Neural progenitor cell (in vitro differentiated cells): ENCODE measurements at regions not wholly inside any gene's neighbourhood (a gene's known extent, or its start where the extent isn't known, plus 50 kb on each side); places are given as distances from the start of the nearest gene placed in this dataset.

ENCODE experiments used
- DNase-seq: peaks from one replicate; pipeline ENCODE4 v3.0.0-alpha.2; 2016; ENCODE audit warnings: low spot score
- H2AFZ ChIP-seq: fragments of 200-600 bp; sonication (generic); replicated peaks from 2 replicates; pipeline ENCODE4 v1.6.1; 2016; ENCODE audit warnings: antibody characterized with exemption
- H3F3A ChIP-seq: fragments of 200-600 bp; sonication (generic); 2 replicates; pipeline ENCODE4 v1.6.1; 2016; ENCODE audit warnings: antibody characterized with exemption, low read depth
- H3K27ac ChIP-seq: fragments of 200-600 bp; sonication (generic); 2 replicates; pipeline ENCODE4 v1.5.1; 2016; ENCODE audit warnings: mild to moderate bottlenecking
- H3K27me3 ChIP-seq: fragments of 200-600 bp; sonication (generic); 2 replicates; pipeline ENCODE4 v1.6.1; 2016; ENCODE audit warnings: mild to moderate bottlenecking, moderate library complexity
- H3K36me3 ChIP-seq: fragments of 200-600 bp; sonication (generic); 2 replicates; pipeline ENCODE4 v1.5.1; 2016
- H3K4me1 ChIP-seq: fragments of 200-600 bp; sonication (generic); 2 replicates; pipeline ENCODE4 v1.6.1; 2016; ENCODE audit warnings: mixed run types
- H3K4me2 ChIP-seq: fragments of 200-600 bp; sonication (generic); 2 replicates; pipeline ENCODE4 v1.6.1; 2016
- H3K4me3 ChIP-seq: fragments of 200-600 bp; sonication (generic); 2 replicates; pipeline ENCODE4 v1.5.1; 2016
- H3K79me2 ChIP-seq: fragments of 200-600 bp; sonication (generic); 2 replicates; pipeline ENCODE4 v1.6.1; 2016; ENCODE audit warnings: low read depth
- H3K9ac ChIP-seq: fragments of 200-600 bp; sonication (generic); 2 replicates; pipeline ENCODE4 v1.6.1; 2016
- H3K9me3 ChIP-seq: fragments of 200-600 bp; sonication (generic); 2 replicates; pipeline ENCODE4 v1.5.1; 2016; ENCODE audit warnings: low read depth
- H4K20me1 ChIP-seq: fragments of 200-600 bp; sonication (generic); 2 replicates; pipeline ENCODE4 v1.6.1; 2016; ENCODE audit warnings: low read depth
- H3K27ac Mint-ChIP-seq: 3 replicates; pipeline ENCODE4 v1.8.0; 2021; ENCODE audit warnings: mixed read lengths
- H3K27me3 Mint-ChIP-seq: 2 replicates; pipeline ENCODE4 v1.8.0; 2022; ENCODE audit warnings: low read depth, mild to moderate bottlenecking, inconsistent platforms, moderate library complexity, mixed read lengths; ENCODE audit not compliant: insufficient read depth
- H3K36me3 Mint-ChIP-seq: 3 replicates; pipeline ENCODE4 v1.8.0; 2021; ENCODE audit warnings: mixed read lengths
- H3K4me1 Mint-ChIP-seq: 3 replicates; pipeline ENCODE4 v1.8.0; 2021; ENCODE audit warnings: mixed read lengths
- H3K4me3 Mint-ChIP-seq: 3 replicates; pipeline ENCODE4 v1.8.0; 2021; ENCODE audit warnings: mild to moderate bottlenecking, moderate library complexity, mixed read lengths
- H3K9me3 Mint-ChIP-seq: 3 replicates; pipeline ENCODE4 v1.8.0; 2020; ENCODE audit warnings: mixed read lengths
- EZH2 ChIP-seq: fragments of 200-600 bp; sonication (generic); IDR thresholded peaks from 2 replicates; pipeline ENCODE4 v1.6.1; 2017; ENCODE audit warnings: antibody characterized with exemption, mild to moderate bottlenecking, moderate library complexity
- EZH2phosphoT487 ChIP-seq: fragments of 200-600 bp; sonication (generic); IDR thresholded peaks from 2 replicates; pipeline ENCODE4 v1.6.1; 2017; ENCODE audit warnings: antibody characterized with exemption
- TF ChIP-seq, protein P1 (sequence below): fragments of 200-600 bp; sonication (generic); IDR thresholded peaks from 2 replicates; pipeline ENCODE4 v1.5.1; 2017; ENCODE audit warnings: antibody characterized with exemption, mild to moderate bottlenecking

- peaks cover 22% of the 10 kb centered on the region for H3K4me1 Mint-ChIP-seq
- Histone ChIP-seq H4K20me1 (no peaks in the 10 kb centered on the region), H3K4me1 (no peaks in the 10 kb centered on the region), H3K9me3 (no peaks in the 10 kb centered on the region), H3F3A (no peaks in the 10 kb centered on the region), H3K27ac (no peak overlapping the region), H3K4me2 (no peak overlapping the region), H2AFZ (no peak overlapping the region), H3K79me2 (no peaks in the 10 kb centered on the region), H3K9ac (no peak overlapping the region), H3K4me3 (no peak overlapping the region), H3K36me3 (no peaks in the 10 kb centered on the region), H3K27me3 (no peaks in the 10 kb centered on the region)
- no peak for DNase-seq
- no peak overlapping the region for H3K27ac Mint-ChIP-seq
- TF ChIP-seq EZH2phosphoT487 (no peak), EZH2 (no peak)
- TF ChIP-seq, protein P1, sequence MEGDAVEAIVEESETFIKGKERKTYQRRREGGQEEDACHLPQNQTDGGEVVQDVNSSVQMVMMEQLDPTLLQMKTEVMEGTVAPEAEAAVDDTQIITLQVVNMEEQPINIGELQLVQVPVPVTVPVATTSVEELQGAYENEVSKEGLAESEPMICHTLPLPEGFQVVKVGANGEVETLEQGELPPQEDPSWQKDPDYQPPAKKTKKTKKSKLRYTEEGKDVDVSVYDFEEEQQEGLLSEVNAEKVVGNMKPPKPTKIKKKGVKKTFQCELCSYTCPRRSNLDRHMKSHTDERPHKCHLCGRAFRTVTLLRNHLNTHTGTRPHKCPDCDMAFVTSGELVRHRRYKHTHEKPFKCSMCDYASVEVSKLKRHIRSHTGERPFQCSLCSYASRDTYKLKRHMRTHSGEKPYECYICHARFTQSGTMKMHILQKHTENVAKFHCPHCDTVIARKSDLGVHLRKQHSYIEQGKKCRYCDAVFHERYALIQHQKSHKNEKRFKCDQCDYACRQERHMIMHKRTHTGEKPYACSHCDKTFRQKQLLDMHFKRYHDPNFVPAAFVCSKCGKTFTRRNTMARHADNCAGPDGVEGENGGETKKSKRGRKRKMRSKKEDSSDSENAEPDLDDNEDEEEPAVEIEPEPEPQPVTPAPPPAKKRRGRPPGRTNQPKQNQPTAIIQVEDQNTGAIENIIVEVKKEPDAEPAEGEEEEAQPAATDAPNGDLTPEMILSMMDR: no peak
- peaks cover 2% of the 10 kb centered on the region for H3K36me3 Mint-ChIP-seq
- H3K4me3 Mint-ChIP-seq: no peak overlapping the region
- H3K27me3 Mint-ChIP-seq: peaks cover 5% of the 10 kb centered on the region
- peaks cover 26% of the 10 kb centered on the region for H3K9me3 Mint-ChIP-seq
These were observed 324.8 kb upstream of the TBL1XR1 start for GRCh38 chr3:177522051-177522450.

GRCh38 chr3:177523067-177523675 lies 325.9 kb upstream of the TBL1XR1 start:
- Histone ChIP-seq H3K4me3 (no peak overlapping the region), H3K9me3 (no peaks in the 10 kb centered on the region), H3K79me2 (no peaks in the 10 kb centered on the region), H3K9ac (no peak overlapping the region), H3K36me3 (no peaks in the 10 kb centered on the region), H4K20me1 (no peaks in the 10 kb centered on the region), H3K4me1 (no peaks in the 10 kb centered on the region), H3F3A (no peaks in the 10 kb centered on the region), H3K4me2 (no peak overlapping the region), H3K27ac (no peak overlapping the region), H2AFZ (no peak overlapping the region), H3K27me3 (no peaks in the 10 kb centered on the region)
- peaks cover 29% of the 10 kb centered on the region for H3K9me3 Mint-ChIP-seq
- peaks cover 2% of the 10 kb centered on the region for H3K36me3 Mint-ChIP-seq
- no peak overlapping the region for H3K27ac Mint-ChIP-seq
- no peak overlapping the region for H3K4me3 Mint-ChIP-seq
- TF ChIP-seq, protein P1: no peak
- TF ChIP-seq EZH2 (no peak), EZH2phosphoT487 (no peak)
- H3K27me3 Mint-ChIP-seq: peaks cover 3% of the 10 kb centered on the region
- no peak for DNase-seq
- H3K4me1 Mint-ChIP-seq: peaks cover 17% of the 10 kb centered on the region

DNA sequence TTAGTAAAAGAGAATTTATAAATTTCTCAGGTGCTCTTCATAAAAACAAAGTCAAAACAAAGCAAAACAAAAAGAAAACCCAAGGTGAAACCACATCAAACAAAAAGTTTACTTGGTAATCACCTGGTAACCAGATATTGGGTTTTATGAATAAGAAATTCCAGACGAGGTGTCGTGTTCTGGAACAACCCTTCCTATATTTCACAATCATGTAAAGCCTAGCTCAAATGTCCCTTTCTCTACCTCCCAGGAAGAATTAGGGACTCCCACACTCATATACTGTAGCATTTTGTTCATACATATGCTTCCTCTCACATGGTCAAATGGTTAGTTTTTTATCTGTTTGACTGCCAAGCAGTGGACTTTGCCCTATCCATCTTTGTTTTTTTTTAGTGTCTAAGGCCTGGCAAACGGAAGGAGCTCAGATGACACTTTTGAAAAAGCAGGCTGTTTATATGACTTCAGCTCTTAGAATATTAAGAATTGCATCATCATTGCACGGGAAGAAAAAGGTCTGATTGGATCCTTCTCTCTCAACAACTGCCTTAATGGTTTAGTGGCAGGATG lies 326.7 kb upstream of the TBL1XR1 start:
- no peak overlapping the region for H3K27ac Mint-ChIP-seq
- Histone ChIP-seq H4K20me1 (no peaks in the 10 kb centered on the region), H3F3A (no peaks in the 10 kb centered on the region), H3K9me3 (no peaks in the 10 kb centered on the region), H3K4me3 (no peak overlapping the region), H3K9ac (no peak overlapping the region), H3K4me1 (no peaks in the 10 kb centered on the region), H3K27me3 (no peaks in the 10 kb centered on the region), H2AFZ (no peak overlapping the region), H3K4me2 (no peak overlapping the region), H3K27ac (no peak overlapping the region), H3K36me3 (no peaks in the 10 kb centered on the region), H3K79me2 (no peaks in the 10 kb centered on the region)
- TF ChIP-seq EZH2phosphoT487 (no peak), EZH2 (no peak)
- TF ChIP-seq, protein P1: no peak
- H3K9me3 Mint-ChIP-seq: peaks cover 31% of the 10 kb centered on the region
- no peak for DNase-seq
- H3K4me3 Mint-ChIP-seq: no peak overlapping the region
- peaks cover 5% of the 10 kb centered on the region for H3K36me3 Mint-ChIP-seq
- H3K4me1 Mint-ChIP-seq: peaks cover 13% of the 10 kb centered on the region
- H3K27me3 Mint-ChIP-seq: peaks cover 6% of the 10 kb centered on the region
